MCF 10A (cell line): ENCODE measurements at regions not wholly inside any gene's neighbourhood (a gene's known extent, or its start where the extent isn't known, plus 50 kb on each side); places are given as distances from the start of the nearest gene placed in this dataset.

Experiments used
- BruUV-seq: library from RNA; stranded (reverse); fragments of 400-500 nt; replicated peaks from 2 replicates; lab custom pipeline; 2021; lab: Mats Ljungman, UMichigan
- CTCF ChIA-PET: fragments of 300-600 bp; sonication (Branson Sonifier 250); formaldehyde crosslinking; extraction: SDS; loops from one replicate; lab custom pipeline; 2021; ENCODE audit warnings: antibody characterized with exemption, inconsistent platforms; lab: Yijun Ruan, JAX
- POLR2A ChIA-PET: fragments of 300-600, 350-650 bp; sonication (Branson Sonifier 250); formaldehyde crosslinking; extraction: SDS; loops from one replicate; lab custom pipeline; 2020; ENCODE audit warnings: antibody characterized with exemption, inconsistent platforms; lab: Yijun Ruan, JAX
- DNase-seq: peaks from one replicate; pipeline ENCODE4 v3.0.0-alpha.2; 2018; ENCODE audit not compliant: unreplicated experiment
- H3K27ac Mint-ChIP-seq: one replicate; pipeline ENCODE4 v1.8.0; 2022; ENCODE audit warnings: mild to moderate bottlenecking, low read depth, mixed read lengths; ENCODE audit not compliant: unreplicated experiment
- H3K27me3 Mint-ChIP-seq: one replicate; pipeline ENCODE4 v1.8.0; 2022; ENCODE audit warnings: mixed read lengths; ENCODE audit not compliant: insufficient read depth, unreplicated experiment
- H3K36me3 Mint-ChIP-seq: one replicate; pipeline ENCODE4 v1.8.0; 2022; ENCODE audit warnings: mild to moderate bottlenecking, moderate library complexity, mixed read lengths; ENCODE audit not compliant: insufficient read depth, unreplicated experiment
- H3K4me1 Mint-ChIP-seq: one replicate; pipeline ENCODE4 v1.8.0; 2022; ENCODE audit warnings: mixed read lengths; ENCODE audit not compliant: insufficient read depth, unreplicated experiment
- H3K4me3 Mint-ChIP-seq: one replicate; pipeline ENCODE4 v1.8.0; 2022; ENCODE audit warnings: mild to moderate bottlenecking, moderate library complexity, mixed read lengths; ENCODE audit not compliant: unreplicated experiment
- H3K9me3 Mint-ChIP-seq: one replicate; pipeline ENCODE4 v1.8.0; 2022; ENCODE audit warnings: mixed read lengths; ENCODE audit not compliant: unreplicated experiment
- CTCF ChIP-seq: fragments of 200-600 bp; IDR thresholded peaks from one replicate; pipeline ENCODE4 v1.8.0; 2022; ENCODE audit warnings: antibody characterized with exemption, mild to moderate bottlenecking; ENCODE audit not compliant: unreplicated experiment
- intact Hi-C: fragments of 100-400 bp; cut with micrococcal nuclease; formaldehyde crosslinking; loops from 2 replicates; pipeline ENCODE4 v1.14.1; 2022

- no TSS peak for BruUV-seq
- no peaks in the 10 kb centered on the region for H3K9me3 Mint-ChIP-seq
- ChIA-PET POLR2A (interaction anchor here (1.2 kb wide), 1 partner anchor 23 kb away, joined by 3 read pairs; no protein-coding TSS in a partner anchor), CTCF (interaction anchor here (0.5 kb wide), 1 partner anchor 719 kb away, joined by 3 read pairs; no protein-coding TSS in a partner anchor)
- H3K36me3 Mint-ChIP-seq, result no peaks in the 10 kb centered on the region
- intact Hi-C loops, result no loop called here
- no peak overlapping the region for H3K27ac Mint-ChIP-seq
- no peak overlapping the region for H3K4me3 Mint-ChIP-seq
- peak; percentile 54 for DNase-seq
- H3K27me3 Mint-ChIP-seq, result no peaks in the 10 kb centered on the region
- TF ChIP-seq CTCF, result no peak
- no peaks in the 10 kb centered on the region for H3K4me1 Mint-ChIP-seq
Observed at GRCh38 chrX:138908577-138908976, 197.1 kb upstream of the FGF13 start.

- Mint-ChIP-seq H3K27me3 (no peaks in the 10 kb centered on the region), H3K9me3 (no peaks in the 10 kb centered on the region), H3K4me1 (no peaks in the 10 kb centered on the region), H3K36me3 (peaks cover 6% of the 10 kb centered on the region), H3K27ac (no peak overlapping the region), H3K4me3 (no peak overlapping the region)
- intact Hi-C loops, result no loop called here
- DNase-seq, result peak; percentile 17
- no peak for TF ChIP-seq CTCF
- no TSS peak for BruUV-seq
- CTCF ChIA-PET, result interaction anchor here (0.6 kb wide), 1 partner anchor 405 kb away, joined by 3 read pairs; no protein-coding TSS in a partner anchor
- POLR2A ChIA-PET, result no interaction called here
Observed at GRCh38 chrX:138897621-138898492, 186.3 kb upstream of the FGF13 start.

GRCh38 chrX:138890491-138890890 lies 179.0 kb upstream of the FGF13 start:
- Mint-ChIP-seq H3K9me3 (peaks cover 7% of the 10 kb centered on the region), H3K36me3 (no peaks in the 10 kb centered on the region)
- POLR2A ChIA-PET, result interaction anchor here (0.7 kb wide), 1 partner anchor 668 kb away, joined by 3 read pairs; no protein-coding TSS in a partner anchor

More at GRCh38 chrX:138890491-138890890, 179.0 kb upstream of the FGF13 start:
- CTCF ChIA-PET, result no interaction called here
- no peak overlapping the region for H3K4me3 Mint-ChIP-seq
- intact Hi-C loops, result no loop called here
- no TSS peak for BruUV-seq
- no peak for TF ChIP-seq CTCF
- H3K27ac Mint-ChIP-seq, result no peak overlapping the region
- H3K27me3 Mint-ChIP-seq, result no peaks in the 10 kb centered on the region
- peaks cover 10% of the 10 kb centered on the region for H3K4me1 Mint-ChIP-seq
- peak; percentile 34 for DNase-seq
